Vagina (tissue), 2 donors: ENCODE measurements at regions not wholly inside any gene's neighbourhood (a gene's known extent, or its start where the extent isn't known, plus 50 kb on each side); places are given as distances from the start of the nearest gene placed in this dataset.

ENCODE experiments used
- CTCF ChIP-seq, 3 experiments: fragments of 450-650 bp in 2 of 3; fragments of 200-600 bp in 1 of 3; sonication (generic) in 1 of 3; IDR thresholded peaks; one replicate each; pipeline ENCODE4 v1.5.1; 2017 to 2019; ENCODE audit warnings: antibody characterized with exemption in 3 of 3, mild to moderate bottlenecking in 2 of 3, moderate library complexity in 2 of 3
- POLR2A ChIP-seq, 2 donors: fragments of 450-650 bp; IDR thresholded peaks; one replicate each; pipeline ENCODE4 v1.6.1; 2017; ENCODE audit warnings: antibody characterized with exemption in 2 of 2, mild to moderate bottlenecking in 2 of 2, moderate library complexity in 2 of 2
- POLR2AphosphoS5 ChIP-seq, 2 donors: sonication (generic); formaldehyde crosslinking; IDR thresholded peaks; one replicate each; pipeline ENCODE4 v1.9.0; 2017; ENCODE audit warnings: antibody characterized with exemption in 2 of 2, mild to moderate bottlenecking in 2 of 2, low read depth in 1 of 2; ENCODE audit not compliant: insufficient read depth in 1 of 2

DNA sequence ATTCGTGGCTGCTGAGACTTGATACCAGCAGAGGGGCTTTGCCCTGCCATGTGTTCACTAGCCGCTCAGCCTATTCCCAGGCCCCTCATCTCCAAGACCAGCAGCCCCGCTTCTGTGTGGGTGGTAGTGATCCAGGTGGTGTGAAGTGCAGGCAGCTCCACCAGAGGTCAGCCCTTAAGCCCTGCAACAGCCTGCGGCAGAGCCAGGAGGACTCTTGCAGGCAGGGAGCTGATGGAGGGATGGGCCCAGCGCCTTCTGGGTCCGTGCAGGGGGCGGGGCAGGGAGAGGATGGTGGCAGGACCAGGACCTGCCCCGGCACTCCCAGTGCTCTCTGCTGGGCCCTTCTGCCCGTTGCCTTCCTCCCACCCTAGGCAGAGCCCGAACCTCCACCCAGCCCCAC, 162.0 kb downstream of the SH3BP4 start:
- TF ChIP-seq CTCF (IDR thresholded peaks at IDR 0.05) (no peak), POLR2A (IDR thresholded peaks at IDR 0.05) (no peak), POLR2AphosphoS5 (IDR thresholded peaks at IDR 0.05; ENCODE audit: insufficient read depth in 1 of 2, low read depth in 1 of 2) (no peak)
